GM23338 (cell line): ENCODE measurements at regions not wholly inside any gene's neighbourhood (a gene's known extent, or its start where the extent isn't known, plus 50 kb on each side); places are given as distances from the start of the nearest gene placed in this dataset.

ENCODE experiments used
- ATAC-seq: fragments of 200-7000 bp; cut with Tn5 transposase; 3 replicates; pipeline ENCODE4 v1.9.1; 2020
- DNase-seq: peaks from one replicate; pipeline ENCODE4 v3.0.0-alpha.2; 2015; ENCODE audit warnings: low spot score
- H2AFZ ChIP-seq: fragments of 200-600 bp; sonication (generic); 2 replicates; pipeline ENCODE4 v1.8.0; 2016; ENCODE audit warnings: antibody characterized with exemption, mild to moderate bottlenecking, moderate library complexity
- H3F3A ChIP-seq: fragments of 200-600 bp; sonication (generic); replicated peaks from 2 replicates; pipeline ENCODE4 v1.8.0; 2017; ENCODE audit warnings: antibody characterized with exemption, mixed run types, low read depth
- H3K27ac ChIP-seq: fragments of 200-600 bp; sonication (generic); 2 replicates; pipeline ENCODE4 v1.6.1; 2016; ENCODE audit warnings: low read depth
- H3K27me3 ChIP-seq: fragments of 200-600 bp; sonication (generic); 2 replicates; pipeline ENCODE4 v1.8.0; 2016; ENCODE audit warnings: mild to moderate bottlenecking, mixed run types, moderate library complexity; ENCODE audit not compliant: insufficient read depth
- H3K36me3 ChIP-seq: fragments of 200-600 bp; sonication (generic); 2 replicates; pipeline ENCODE4 v1.8.0; 2016; ENCODE audit warnings: mild to moderate bottlenecking; ENCODE audit not compliant: insufficient read depth
- H3K4me1 ChIP-seq: fragments of 200-600 bp; sonication (generic); 2 replicates; pipeline ENCODE4 v1.8.0; 2016; ENCODE audit warnings: mild to moderate bottlenecking, moderate library complexity; ENCODE audit not compliant: insufficient read depth
- H3K4me2 ChIP-seq: fragments of 200-600 bp; sonication (generic); 2 replicates; pipeline ENCODE4 v1.7.1; 2017; ENCODE audit warnings: mixed run types
- H3K4me3 ChIP-seq: fragments of 200-600 bp; sonication (generic); 2 replicates; pipeline ENCODE4 v1.6.1; 2016; ENCODE audit warnings: mixed run types
- H3K79me2 ChIP-seq: fragments of 200-600 bp; sonication (generic); replicated peaks from 2 replicates; pipeline ENCODE4 v1.8.0; 2017; ENCODE audit warnings: mild to moderate bottlenecking; ENCODE audit not compliant: insufficient read depth
- H3K9me2 ChIP-seq: fragments of 200-600 bp; sonication (generic); 2 replicates; pipeline ENCODE4 v1.8.0; 2017; ENCODE audit not compliant: insufficient read depth
- H4K20me1 ChIP-seq: fragments of 200-600 bp; sonication (generic); replicated peaks from 2 replicates; pipeline ENCODE4 v1.8.0; 2017; ENCODE audit warnings: mild to moderate bottlenecking; ENCODE audit not compliant: insufficient read depth
- H3K27ac Mint-ChIP-seq: 2 replicates; pipeline ENCODE4 v1.8.0; 2020; ENCODE audit warnings: inconsistent platforms, mild to moderate bottlenecking, moderate library complexity, mixed read lengths
- H3K27me3 Mint-ChIP-seq: 3 replicates; pipeline ENCODE4 v1.8.0; 2022; ENCODE audit warnings: low read depth, mild to moderate bottlenecking, moderate library complexity, mixed read lengths, inconsistent platforms; ENCODE audit not compliant: insufficient read depth, poor library complexity
- H3K36me3 Mint-ChIP-seq: 3 replicates; pipeline ENCODE4 v1.8.0; 2021; ENCODE audit warnings: low read depth, mild to moderate bottlenecking, inconsistent platforms, moderate library complexity, mixed read lengths
- H3K4me1 Mint-ChIP-seq: 3 replicates; pipeline ENCODE4 v1.8.0; 2020; ENCODE audit warnings: mild to moderate bottlenecking, inconsistent platforms, mixed read lengths
- H3K4me3 Mint-ChIP-seq: 3 replicates; pipeline ENCODE4 v1.8.0; 2021; ENCODE audit warnings: moderate library complexity, mild to moderate bottlenecking, inconsistent platforms, mixed read lengths
- H3K9me3 Mint-ChIP-seq: 3 replicates; pipeline ENCODE4 v1.8.0; 2020; ENCODE audit warnings: moderate library complexity, mild to moderate bottlenecking, inconsistent platforms, mixed read lengths
- CREB1 ChIP-seq: fragments of 250-450 bp; sonication (Bioruptor Pico); IDR thresholded peaks from 2 replicates; pipeline ENCODE4 v1.5.0; 2020; ENCODE audit warnings: low read depth, mild to moderate bottlenecking, moderate library complexity
- EZH2 ChIP-seq: fragments of 200-600 bp; sonication (generic); IDR thresholded peaks from one replicate; pipeline ENCODE4 v1.8.0; 2017; ENCODE audit warnings: antibody characterized with exemption, mild to moderate bottlenecking, low read depth; ENCODE audit not compliant: unreplicated experiment
- EZH2phosphoT487 ChIP-seq: fragments of 200-600 bp; sonication (generic); IDR thresholded peaks from one replicate; pipeline ENCODE4 v1.8.1; 2018; ENCODE audit warnings: antibody characterized with exemption; ENCODE audit not compliant: unreplicated experiment
- JUNB ChIP-seq: IDR thresholded peaks from one replicate; pipeline ENCODE4 v1.6.1; 2016; ENCODE audit warnings: antibody characterized with exemption; ENCODE audit not compliant: unreplicated experiment
- NANOG ChIP-seq: IDR thresholded peaks from 2 replicates; pipeline ENCODE4 v1.6.1; 2016; ENCODE audit warnings: antibody characterized with exemption, borderline replicate concordance
- POLR2AphosphoS5 ChIP-seq: IDR thresholded peaks from 2 replicates; pipeline ENCODE4 v1.6.1; 2016; ENCODE audit warnings: antibody characterized with exemption, low read depth
- STAT1 ChIP-seq: IDR thresholded peaks from one replicate; pipeline ENCODE4 v1.6.1; 2016; ENCODE audit warnings: antibody characterized with exemption; ENCODE audit not compliant: unreplicated experiment
- ZNF114 ChIP-seq: fragments of 250-450 bp; sonication (Bioruptor Pico); IDR thresholded peaks from 2 replicates; pipeline ENCODE4 v1.5.0; 2020; ENCODE audit warnings: mild to moderate bottlenecking, moderate library complexity
- ZNF331 ChIP-seq: fragments of 250-450 bp; sonication (Bioruptor Pico); IDR thresholded peaks from 2 replicates; pipeline ENCODE4 v1.5.0; 2020; ENCODE audit warnings: low read depth, mild to moderate bottlenecking, moderate library complexity
- TF ChIP-seq, protein P1 (sequence below), 2 experiments: fragments of 200-600 bp in 1 of 2; sonication (generic) in 1 of 2; conservative IDR thresholded peaks; 2 replicates each; pipeline versions ENCODE4 v1.5.1 to v1.6.1; 2016 to 2017; ENCODE audit warnings: antibody characterized with exemption in 2 of 2, low read depth in 2 of 2, mild to moderate bottlenecking in 2 of 2, moderate library complexity in 1 of 2
- TF ChIP-seq, protein P2 (sequence below): IDR thresholded peaks from one replicate; pipeline ENCODE4 v1.6.1; 2018; ENCODE audit warnings: antibody characterized with exemption; ENCODE audit not compliant: unreplicated experiment
- TF ChIP-seq, protein P3 (sequence below): IDR thresholded peaks from 2 replicates; pipeline ENCODE4 v1.6.1; 2016; ENCODE audit warnings: antibody characterized with exemption
- TF ChIP-seq, protein P4 (sequence below): fragments of 250-450 bp; sonication (Bioruptor Pico); IDR thresholded peaks from 2 replicates; pipeline ENCODE4 v1.5.0; 2020; ENCODE audit warnings: mild to moderate bottlenecking, moderate library complexity

GRCh38 chr21:19969156-19969555 lies 1029.1 kb upstream of the NCAM2 start:
- H3K36me3 ChIP-seq: no peaks in the 10 kb centered on the region
- H4K20me1 ChIP-seq: no peaks in the 10 kb centered on the region
- ATAC-seq: no peak
- Mint-ChIP-seq H3K27me3 (peaks cover 3% of the 10 kb centered on the region), H3K4me1 (no peaks in the 10 kb centered on the region), H3K36me3 (peaks cover 5% of the 10 kb centered on the region; the same call in 2 of the 3 replicates), H3K27ac (no peak overlapping the region), H3K4me3 (no peak overlapping the region), H3K9me3 (peaks cover 13% of the 10 kb centered on the region)
- no peak overlapping the region for H3K4me2 ChIP-seq
- no peaks in the 10 kb centered on the region for H3F3A ChIP-seq
- H2AFZ ChIP-seq: no peak overlapping the region
- no peaks in the 10 kb centered on the region for H3K79me2 ChIP-seq
- H3K4me1 ChIP-seq: no peaks in the 10 kb centered on the region
- H3K4me3 ChIP-seq: no peak overlapping the region
- TF ChIP-seq, protein P1, sequence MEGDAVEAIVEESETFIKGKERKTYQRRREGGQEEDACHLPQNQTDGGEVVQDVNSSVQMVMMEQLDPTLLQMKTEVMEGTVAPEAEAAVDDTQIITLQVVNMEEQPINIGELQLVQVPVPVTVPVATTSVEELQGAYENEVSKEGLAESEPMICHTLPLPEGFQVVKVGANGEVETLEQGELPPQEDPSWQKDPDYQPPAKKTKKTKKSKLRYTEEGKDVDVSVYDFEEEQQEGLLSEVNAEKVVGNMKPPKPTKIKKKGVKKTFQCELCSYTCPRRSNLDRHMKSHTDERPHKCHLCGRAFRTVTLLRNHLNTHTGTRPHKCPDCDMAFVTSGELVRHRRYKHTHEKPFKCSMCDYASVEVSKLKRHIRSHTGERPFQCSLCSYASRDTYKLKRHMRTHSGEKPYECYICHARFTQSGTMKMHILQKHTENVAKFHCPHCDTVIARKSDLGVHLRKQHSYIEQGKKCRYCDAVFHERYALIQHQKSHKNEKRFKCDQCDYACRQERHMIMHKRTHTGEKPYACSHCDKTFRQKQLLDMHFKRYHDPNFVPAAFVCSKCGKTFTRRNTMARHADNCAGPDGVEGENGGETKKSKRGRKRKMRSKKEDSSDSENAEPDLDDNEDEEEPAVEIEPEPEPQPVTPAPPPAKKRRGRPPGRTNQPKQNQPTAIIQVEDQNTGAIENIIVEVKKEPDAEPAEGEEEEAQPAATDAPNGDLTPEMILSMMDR (conservative IDR thresholded peaks at IDR 0.05; ENCODE audit: low read depth in 2 of 2): no peak
- no peak for TF ChIP-seq JUNB
- TF ChIP-seq ZNF114 (CRISPR knock-in tag): no peak
- TF ChIP-seq STAT1: no peak
- TF ChIP-seq, protein P2, sequence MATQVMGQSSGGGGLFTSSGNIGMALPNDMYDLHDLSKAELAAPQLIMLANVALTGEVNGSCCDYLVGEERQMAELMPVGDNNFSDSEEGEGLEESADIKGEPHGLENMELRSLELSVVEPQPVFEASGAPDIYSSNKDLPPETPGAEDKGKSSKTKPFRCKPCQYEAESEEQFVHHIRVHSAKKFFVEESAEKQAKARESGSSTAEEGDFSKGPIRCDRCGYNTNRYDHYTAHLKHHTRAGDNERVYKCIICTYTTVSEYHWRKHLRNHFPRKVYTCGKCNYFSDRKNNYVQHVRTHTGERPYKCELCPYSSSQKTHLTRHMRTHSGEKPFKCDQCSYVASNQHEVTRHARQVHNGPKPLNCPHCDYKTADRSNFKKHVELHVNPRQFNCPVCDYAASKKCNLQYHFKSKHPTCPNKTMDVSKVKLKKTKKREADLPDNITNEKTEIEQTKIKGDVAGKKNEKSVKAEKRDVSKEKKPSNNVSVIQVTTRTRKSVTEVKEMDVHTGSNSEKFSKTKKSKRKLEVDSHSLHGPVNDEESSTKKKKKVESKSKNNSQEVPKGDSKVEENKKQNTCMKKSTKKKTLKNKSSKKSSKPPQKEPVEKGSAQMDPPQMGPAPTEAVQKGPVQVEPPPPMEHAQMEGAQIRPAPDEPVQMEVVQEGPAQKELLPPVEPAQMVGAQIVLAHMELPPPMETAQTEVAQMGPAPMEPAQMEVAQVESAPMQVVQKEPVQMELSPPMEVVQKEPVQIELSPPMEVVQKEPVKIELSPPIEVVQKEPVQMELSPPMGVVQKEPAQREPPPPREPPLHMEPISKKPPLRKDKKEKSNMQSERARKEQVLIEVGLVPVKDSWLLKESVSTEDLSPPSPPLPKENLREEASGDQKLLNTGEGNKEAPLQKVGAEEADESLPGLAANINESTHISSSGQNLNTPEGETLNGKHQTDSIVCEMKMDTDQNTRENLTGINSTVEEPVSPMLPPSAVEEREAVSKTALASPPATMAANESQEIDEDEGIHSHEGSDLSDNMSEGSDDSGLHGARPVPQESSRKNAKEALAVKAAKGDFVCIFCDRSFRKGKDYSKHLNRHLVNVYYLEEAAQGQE: no peak
- no peak for TF ChIP-seq EZH2
- no peak for TF ChIP-seq CREB1 (CRISPR knock-in tag)
- TF ChIP-seq, protein P3, sequence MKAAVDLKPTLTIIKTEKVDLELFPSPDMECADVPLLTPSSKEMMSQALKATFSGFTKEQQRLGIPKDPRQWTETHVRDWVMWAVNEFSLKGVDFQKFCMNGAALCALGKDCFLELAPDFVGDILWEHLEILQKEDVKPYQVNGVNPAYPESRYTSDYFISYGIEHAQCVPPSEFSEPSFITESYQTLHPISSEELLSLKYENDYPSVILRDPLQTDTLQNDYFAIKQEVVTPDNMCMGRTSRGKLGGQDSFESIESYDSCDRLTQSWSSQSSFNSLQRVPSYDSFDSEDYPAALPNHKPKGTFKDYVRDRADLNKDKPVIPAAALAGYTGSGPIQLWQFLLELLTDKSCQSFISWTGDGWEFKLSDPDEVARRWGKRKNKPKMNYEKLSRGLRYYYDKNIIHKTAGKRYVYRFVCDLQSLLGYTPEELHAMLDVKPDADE: no peak
- TF ChIP-seq POLR2AphosphoS5: no peak
- no peak for TF ChIP-seq EZH2phosphoT487
- TF ChIP-seq, protein P4, sequence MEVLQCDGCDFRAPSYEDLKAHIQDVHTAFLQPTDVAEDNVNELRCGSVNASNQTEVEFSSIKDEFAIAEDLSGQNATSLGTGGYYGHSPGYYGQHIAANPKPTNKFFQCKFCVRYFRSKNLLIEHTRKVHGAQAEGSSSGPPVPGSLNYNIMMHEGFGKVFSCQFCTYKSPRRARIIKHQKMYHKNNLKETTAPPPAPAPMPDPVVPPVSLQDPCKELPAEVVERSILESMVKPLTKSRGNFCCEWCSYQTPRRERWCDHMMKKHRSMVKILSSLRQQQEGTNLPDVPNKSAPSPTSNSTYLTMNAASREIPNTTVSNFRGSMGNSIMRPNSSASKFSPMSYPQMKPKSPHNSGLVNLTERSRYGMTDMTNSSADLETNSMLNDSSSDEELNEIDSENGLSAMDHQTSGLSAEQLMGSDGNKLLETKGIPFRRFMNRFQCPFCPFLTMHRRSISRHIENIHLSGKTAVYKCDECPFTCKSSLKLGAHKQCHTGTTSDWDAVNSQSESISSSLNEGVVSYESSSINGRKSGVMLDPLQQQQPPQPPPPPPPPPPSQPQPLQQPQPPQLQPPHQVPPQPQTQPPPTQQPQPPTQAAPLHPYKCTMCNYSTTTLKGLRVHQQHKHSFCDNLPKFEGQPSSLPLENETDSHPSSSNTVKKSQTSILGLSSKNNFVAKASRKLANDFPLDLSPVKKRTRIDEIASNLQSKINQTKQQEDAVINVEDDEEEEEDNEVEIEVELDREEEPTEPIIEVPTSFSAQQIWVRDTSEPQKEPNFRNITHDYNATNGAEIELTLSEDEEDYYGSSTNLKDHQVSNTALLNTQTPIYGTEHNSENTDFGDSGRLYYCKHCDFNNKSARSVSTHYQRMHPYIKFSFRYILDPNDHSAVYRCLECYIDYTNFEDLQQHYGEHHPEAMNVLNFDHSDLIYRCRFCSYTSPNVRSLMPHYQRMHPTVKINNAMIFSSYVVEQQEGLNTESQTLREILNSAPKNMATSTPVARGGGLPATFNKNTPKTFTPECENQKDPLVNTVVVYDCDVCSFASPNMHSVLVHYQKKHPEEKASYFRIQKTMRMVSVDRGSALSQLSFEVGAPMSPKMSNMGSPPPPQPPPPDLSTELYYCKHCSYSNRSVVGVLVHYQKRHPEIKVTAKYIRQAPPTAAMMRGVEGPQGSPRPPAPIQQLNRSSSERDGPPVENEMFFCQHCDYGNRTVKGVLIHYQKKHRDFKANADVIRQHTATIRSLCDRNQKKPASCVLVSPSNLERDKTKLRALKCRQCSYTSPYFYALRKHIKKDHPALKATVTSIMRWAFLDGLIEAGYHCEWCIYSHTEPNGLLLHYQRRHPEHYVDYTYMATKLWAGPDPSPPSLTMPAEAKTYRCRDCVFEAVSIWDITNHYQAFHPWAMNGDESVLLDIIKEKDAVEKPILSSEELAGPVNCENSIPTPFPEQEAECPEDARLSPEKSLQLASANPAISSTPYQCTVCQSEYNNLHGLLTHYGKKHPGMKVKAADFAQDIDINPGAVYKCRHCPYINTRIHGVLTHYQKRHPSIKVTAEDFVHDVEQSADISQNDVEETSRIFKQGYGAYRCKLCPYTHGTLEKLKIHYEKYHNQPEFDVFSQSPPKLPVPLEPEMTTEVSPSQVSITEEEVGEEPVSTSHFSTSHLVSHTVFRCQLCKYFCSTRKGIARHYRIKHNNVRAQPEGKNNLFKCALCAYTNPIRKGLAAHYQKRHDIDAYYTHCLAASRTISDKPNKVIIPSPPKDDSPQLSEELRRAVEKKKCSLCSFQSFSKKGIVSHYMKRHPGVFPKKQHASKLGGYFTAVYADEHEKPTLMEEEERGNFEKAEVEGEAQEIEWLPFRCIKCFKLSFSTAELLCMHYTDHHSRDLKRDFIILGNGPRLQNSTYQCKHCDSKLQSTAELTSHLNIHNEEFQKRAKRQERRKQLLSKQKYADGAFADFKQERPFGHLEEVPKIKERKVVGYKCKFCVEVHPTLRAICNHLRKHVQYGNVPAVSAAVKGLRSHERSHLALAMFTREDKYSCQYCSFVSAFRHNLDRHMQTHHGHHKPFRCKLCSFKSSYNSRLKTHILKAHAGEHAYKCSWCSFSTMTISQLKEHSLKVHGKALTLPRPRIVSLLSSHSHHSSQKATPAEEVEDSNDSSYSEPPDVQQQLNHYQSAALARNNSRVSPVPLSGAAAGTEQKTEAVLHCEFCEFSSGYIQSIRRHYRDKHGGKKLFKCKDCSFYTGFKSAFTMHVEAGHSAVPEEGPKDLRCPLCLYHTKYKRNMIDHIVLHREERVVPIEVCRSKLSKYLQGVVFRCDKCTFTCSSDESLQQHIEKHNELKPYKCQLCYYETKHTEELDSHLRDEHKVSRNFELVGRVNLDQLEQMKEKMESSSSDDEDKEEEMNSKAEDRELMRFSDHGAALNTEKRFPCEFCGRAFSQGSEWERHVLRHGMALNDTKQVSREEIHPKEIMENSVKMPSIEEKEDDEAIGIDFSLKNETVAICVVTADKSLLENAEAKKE (CRISPR knock-in tag): no peak
- TF ChIP-seq NANOG: no peak
- no peak for TF ChIP-seq ZNF331 (CRISPR knock-in tag)
- H3K27ac ChIP-seq: no peak overlapping the region
- H3K9me2 ChIP-seq: no peaks in the 10 kb centered on the region
- no peaks in the 10 kb centered on the region for H3K27me3 ChIP-seq
- no peak for DNase-seq
